ENCODE measurements at regions not wholly inside any gene's neighbourhood (a gene's known extent, or its start where the extent isn't known, plus 50 kb on each side); places are given as distances from the start of the nearest gene placed in this dataset.

GRCh38 chr17:43327834-43328420 is 70.9 kb upstream of the ARL4D start:
- ChIA-PET POLR2A (interaction anchor here (1.3 kb wide), 1 partner anchor 40 kb away, joined by 3 read pairs; no protein-coding TSS in a partner anchor), CTCF (ENCODE audit: low intra/inter-chr PET ratio) (no interaction called here)
- in situ Hi-C loops (cut with MboI) = loop anchor here (5.0 kb wide), 1 partner anchor 76 kb away; no protein-coding TSS in a partner anchor
- Histone ChIP-seq H3K9me1 (ENCODE audit: control insufficient read depth, insufficient read depth, low read length) (no peaks in the 10 kb centered on the region), H2AFZ (ENCODE audit: low read depth, low read length) (no peak overlapping the region), H3K36me3 (ENCODE audit: control insufficient read depth, insufficient read depth, low read length) (no peaks in the 10 kb centered on the region), H3K27me3 (ENCODE audit: control insufficient read depth in 2 of 2, insufficient read depth in 2 of 2, low read length in 2 of 2) (no peaks in the 10 kb centered on the region; a peak in 1 of 5 replicates), H3K9me3 (replicated peaks; ENCODE audit: control insufficient read depth, insufficient read depth, low read depth, low read length) (no peaks in the 10 kb centered on the region), H3K9ac (ENCODE audit: insufficient read depth in 1 of 2, low read depth in 2 of 2, low read length in 2 of 2) (no peak overlapping the region), H3K4me3 (no peak overlapping the region), H3K4me2 (ENCODE audit: insufficient read depth, low read length) (no peak overlapping the region), H4K20me1 (replicated peaks; ENCODE audit: control insufficient read depth, insufficient read depth, low read length) (no peaks in the 10 kb centered on the region), H3K27ac (ENCODE audit: extremely low read depth, low read depth, low read length) (no peak overlapping the region), H3K79me2 (ENCODE audit: control insufficient read depth, insufficient read depth, low read length) (no peaks in the 10 kb centered on the region), H3K4me1 (replicated peaks in 1 of 2; ENCODE audit: control insufficient read depth in 2 of 2, insufficient read depth in 2 of 2, low read length in 2 of 2) (no peaks in the 10 kb centered on the region)
- FAIRE-seq (no peak), DNase-seq (ENCODE audit: extremely low read depth in 1 of 4, low spot score in 3 of 4) (no peak), ATAC-seq (no peak)
- 2% methylated on average over 9 of the region's 9 CpGs for WGBS (ENCODE audit: insufficient coverage, low coverage, missing lambda C conversion rate)
- intact Hi-C loops (cut with micrococcal nuclease) = no loop called here
- no TSS peak for BruUV-seq (replicated peaks)
- TF ChIP-seq THRAP3 (IDR thresholded peaks at IDR 0.05; ENCODE audit: borderline replicate concordance) = no peak
- no peak for TF ChIP-seq EP400 (IDR thresholded peaks at IDR 0.05)
- no peak for TF ChIP-seq IRF2 (CRISPR knock-in tag; IDR thresholded peaks at IDR 0.05)
- TF ChIP-seq CUX1 (CRISPR knock-in tag; IDR thresholded peaks at IDR 0.05) = no peak
- TF ChIP-seq HMBOX1 (IDR thresholded peaks at IDR 0.05) = no peak
- no peak for TF ChIP-seq FOXJ2 (tag; IDR thresholded peaks at IDR 0.05)
- no peak for TF ChIP-seq SP2 (IDR thresholded peaks at IDR 0.05; ENCODE audit: extremely low read depth, low read depth, low read length, poor library complexity, severe bottlenecking)
- TF ChIP-seq HMG20B (CRISPR knock-in tag; IDR thresholded peaks at IDR 0.05) = no peak
